GM21737 (cell line): ENCODE measurements at regions not wholly inside any gene's neighbourhood (a gene's known extent, or its start where the extent isn't known, plus 50 kb on each side); places are given as distances from the start of the nearest gene placed in this dataset.
"Not testable (repeated sequence)": the region's sequence is repeated elsewhere in the genome, so short reads cannot be mapped to it uniquely, and the experiment has no call there.

ENCODE experiments used
- ATAC-seq: cut with Tn5 transposase; IDR thresholded peaks from one replicate; pipeline ENCODE4 v1.9.1; 2021; ENCODE audit warnings: mild to moderate bottlenecking, moderate library complexity; ENCODE audit not compliant: unreplicated experiment

- ATAC-seq: no peak
Observed at GRCh38 chr12:92404921-92405320, 259.3 kb upstream of the BTG1 start.

GRCh38 chr12:92404259-92404894 lies 258.7 kb upstream of the BTG1 start:
- no peak for ATAC-seq

- peak; percentile 80 for ATAC-seq
Observed at GRCh38 chr12:92403210-92404175, 257.8 kb upstream of the BTG1 start.

- ATAC-seq: no peak
Observed at GRCh38 chr12:92402415-92402814, 256.8 kb upstream of the BTG1 start.

- no peak for ATAC-seq
Observed at GRCh38 chr12:92400006-92400405, 254.4 kb upstream of the BTG1 start.

- no peak for ATAC-seq
Observed at GRCh38 chr12:92398565-92399309, 253.1 kb upstream of the BTG1 start.

- ATAC-seq: no peak
Observed at GRCh38 chr12:92396647-92397252, 251.1 kb upstream of the BTG1 start.

GRCh38 chr12:92395322-92395721 lies 249.7 kb upstream of the BTG1 start:
- ATAC-seq: no peak

- no peak for ATAC-seq
Observed at GRCh38 chr12:92394895-92395294, 249.2 kb upstream of the BTG1 start.

- ATAC-seq: no peak
Observed at GRCh38 chr12:92393504-92393903, 247.9 kb upstream of the BTG1 start.

- ATAC-seq: not testable (repeated sequence)
Observed at GRCh38 chr12:92391726-92392125, 246.1 kb upstream of the BTG1 start.

GRCh38 chr12:92389466-92389865 lies 243.8 kb upstream of the BTG1 start:
- ATAC-seq: no peak

GRCh38 chr12:92385296-92385695 lies 239.7 kb upstream of the BTG1 start:
- no peak for ATAC-seq

GRCh38 chr12:92384571-92384970 lies 238.9 kb upstream of the BTG1 start:
- ATAC-seq: no peak

- no peak for ATAC-seq
Observed at GRCh38 chr12:92382383-92382878, 236.8 kb upstream of the BTG1 start.

- no peak for ATAC-seq
Observed at GRCh38 chr12:92381856-92382255, 236.2 kb upstream of the BTG1 start.

- no peak for ATAC-seq
Observed at GRCh38 chr12:92378682-92379479, 233.2 kb upstream of the BTG1 start.

- ATAC-seq: not testable (repeated sequence)
Observed at GRCh38 chr12:92375504-92375903, 229.9 kb upstream of the BTG1 start.

- ATAC-seq: no peak
Observed at GRCh38 chr12:92370828-92371227, 225.2 kb upstream of the BTG1 start.

- ATAC-seq: no peak
Observed at GRCh38 chr12:92369636-92370035, 224.0 kb upstream of the BTG1 start.
